GM19035 (cell line): ENCODE measurements at regions not wholly inside any gene's neighbourhood (a gene's known extent, or its start where the extent isn't known, plus 50 kb on each side); places are given as distances from the start of the nearest gene placed in this dataset.

Experiments used
- ATAC-seq: cut with Tn5 transposase; IDR thresholded peaks from one replicate; pipeline ENCODE4 v1.9.1; 2021; ENCODE audit not compliant: unreplicated experiment

DNA sequence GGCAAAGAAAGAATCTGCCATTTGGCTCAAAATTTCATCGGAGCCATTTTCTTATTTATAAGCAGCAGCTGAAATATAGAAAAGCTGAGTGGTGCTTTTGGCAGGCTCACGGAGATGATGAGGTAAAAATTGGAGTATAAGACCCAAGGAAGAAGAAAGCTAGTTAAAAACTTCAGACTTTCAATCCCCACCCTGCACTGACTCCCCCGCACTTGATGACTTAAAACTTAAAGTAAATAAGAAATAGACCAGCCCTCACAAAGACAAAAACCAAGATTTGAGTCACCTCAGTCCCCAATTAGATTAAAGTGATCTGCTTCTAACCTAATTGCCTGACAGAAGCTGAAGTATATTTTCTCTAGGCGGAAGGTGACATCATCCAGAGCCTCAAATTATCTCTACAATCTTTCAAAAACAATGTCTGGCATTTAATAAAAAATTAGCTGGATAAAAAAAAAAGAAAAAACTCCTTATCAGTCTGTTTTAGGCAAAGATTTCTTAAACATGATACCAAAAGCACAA lies 124.0 kb upstream of the PJA2 start:
- ATAC-seq = no peak

DNA sequence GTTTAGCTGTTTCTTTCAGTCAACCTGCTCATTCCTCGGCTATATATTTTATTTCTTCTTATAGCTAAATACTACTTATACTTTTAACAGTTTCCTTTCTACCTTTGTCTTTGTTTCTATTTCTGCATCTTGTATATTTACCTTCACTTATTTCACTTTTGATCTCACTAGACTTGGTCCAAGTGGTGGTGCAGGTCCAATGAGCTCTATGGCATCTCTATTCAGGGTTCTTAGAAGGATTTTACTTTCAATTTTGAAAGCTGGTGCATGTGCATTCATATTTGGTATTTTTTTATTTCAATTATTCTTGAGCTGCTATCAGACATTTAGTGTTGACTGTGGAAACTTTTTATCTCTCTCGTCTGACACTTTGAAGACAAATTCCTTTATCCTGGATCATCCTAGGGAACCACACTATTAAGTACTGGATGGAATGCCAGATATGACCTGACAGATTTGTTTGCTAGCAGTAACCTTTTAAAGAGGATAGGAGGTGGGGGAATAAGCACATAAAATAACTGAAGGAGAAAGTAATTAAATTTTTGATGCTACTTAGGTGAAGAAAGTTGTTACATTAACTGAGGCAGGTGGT lies 123.1 kb upstream of the PJA2 start:
- no peak for ATAC-seq

DNA sequence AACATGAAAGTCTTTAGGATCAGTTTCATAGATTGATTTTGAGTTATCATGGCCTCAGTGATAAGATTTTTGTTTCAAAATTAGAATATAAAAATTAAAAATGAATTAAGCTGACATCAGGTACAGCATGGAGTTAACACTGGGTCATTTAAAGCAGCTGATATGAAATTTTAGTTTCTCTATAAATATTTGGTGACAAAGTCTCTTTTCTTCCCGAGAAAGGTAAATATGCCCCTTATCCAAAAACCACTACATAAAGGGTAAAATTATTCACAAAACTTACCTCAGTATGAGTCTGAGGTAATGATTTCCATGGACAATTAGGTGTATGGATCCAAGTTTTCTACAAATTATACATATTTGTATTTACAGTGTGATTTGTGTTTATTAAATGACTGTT lies 121.5 kb upstream of the PJA2 start:
- ATAC-seq = no peak

DNA sequence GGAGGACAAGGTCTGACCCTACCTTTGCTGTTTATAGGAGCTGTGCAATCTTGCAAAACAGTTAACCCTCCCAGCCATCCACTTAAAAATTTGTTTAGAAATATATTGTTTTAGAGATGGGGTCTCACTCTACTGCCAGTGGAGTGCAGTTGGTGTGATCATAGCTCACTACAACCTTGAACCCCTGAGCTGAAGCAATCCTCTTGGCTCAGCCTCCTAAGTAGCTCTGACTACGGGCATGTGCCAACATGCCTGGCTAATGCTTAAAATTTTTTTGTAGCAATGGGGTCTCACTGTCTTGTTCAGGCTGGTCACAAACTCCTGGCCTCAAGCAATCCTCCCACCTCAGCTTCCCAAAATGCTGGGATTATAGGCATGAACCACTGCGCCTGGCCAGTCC lies 120.2 kb upstream of the PJA2 start:
- ATAC-seq = no peak

DNA sequence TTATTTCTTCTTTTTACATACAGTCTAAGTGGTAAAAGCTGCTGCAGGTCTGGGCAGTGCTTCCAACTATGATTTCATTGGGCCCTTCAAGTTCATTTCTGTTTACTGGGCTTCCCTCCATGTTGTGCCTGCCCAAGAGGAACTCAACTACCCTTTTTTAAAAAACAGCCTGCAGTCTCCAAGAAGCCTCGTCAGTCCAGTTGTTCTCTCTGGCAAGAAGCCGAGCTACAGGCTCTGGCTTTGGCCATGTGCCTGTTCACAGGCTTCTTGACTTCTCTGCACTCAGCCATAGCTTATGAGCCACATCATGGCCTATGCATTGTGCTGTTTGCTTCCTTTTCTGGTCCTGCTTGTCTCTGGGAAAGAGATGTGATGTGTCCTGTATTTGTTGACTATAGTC lies 119.7 kb upstream of the PJA2 start:
- ATAC-seq = no peak

DNA sequence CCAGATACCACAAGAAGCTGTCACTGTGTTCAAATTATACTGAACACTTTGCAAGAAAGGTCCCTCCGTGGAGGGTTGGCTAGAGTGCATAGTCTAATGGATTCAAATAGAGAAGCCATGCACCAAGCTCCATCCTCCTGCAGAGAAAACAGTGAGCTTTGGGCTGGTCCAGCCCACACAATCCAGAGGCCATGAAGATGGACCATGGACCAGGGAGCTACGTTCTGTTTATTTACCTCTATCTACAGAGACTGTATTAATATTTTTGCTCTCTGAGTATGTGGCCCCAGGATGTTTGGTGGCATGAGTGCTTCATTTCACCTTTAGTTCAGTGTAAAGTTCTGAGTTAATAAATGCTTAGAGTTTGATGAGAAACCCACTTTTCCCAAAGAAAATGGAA lies 114.8 kb upstream of the PJA2 start:
- ATAC-seq = no peak

DNA sequence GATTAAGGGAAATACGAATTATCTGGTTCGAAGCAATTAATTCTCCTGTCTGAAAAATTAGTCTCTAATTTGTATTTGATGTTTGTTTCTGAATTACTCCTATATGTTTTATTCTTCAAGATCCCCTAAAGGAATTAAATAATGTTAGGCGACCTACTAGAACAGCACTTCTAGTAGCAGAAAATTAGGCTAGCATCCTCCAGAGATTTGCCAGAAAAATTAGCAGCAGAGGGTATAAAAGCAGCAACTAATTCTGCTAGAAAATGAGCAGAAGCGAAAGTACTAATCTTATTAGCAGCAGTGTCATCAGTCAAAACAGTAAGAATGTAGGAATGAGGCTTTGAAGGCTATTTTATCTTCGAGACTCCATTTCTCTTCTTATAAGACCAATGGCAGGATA lies 114.3 kb upstream of the PJA2 start:
- ATAC-seq = no peak

DNA sequence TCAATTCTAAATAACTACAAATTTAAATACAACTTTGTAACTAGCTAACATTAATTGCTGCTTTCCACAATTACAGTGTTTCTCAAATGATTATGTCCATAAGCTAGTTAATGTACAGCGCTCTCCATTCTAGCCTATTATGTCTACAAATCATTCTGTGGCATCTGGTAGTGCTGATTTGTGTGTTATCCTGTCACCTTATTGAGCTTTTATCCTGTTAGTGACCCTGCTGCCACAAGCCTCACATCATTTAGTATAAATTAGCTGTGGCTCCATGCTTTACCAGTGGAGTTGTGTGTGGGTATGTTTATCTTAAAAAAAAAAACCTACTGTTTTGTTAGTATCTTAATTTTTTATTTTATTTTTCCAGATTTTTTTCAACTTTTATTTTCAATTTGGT lies 112.6 kb upstream of the PJA2 start:
- no peak for ATAC-seq

DNA sequence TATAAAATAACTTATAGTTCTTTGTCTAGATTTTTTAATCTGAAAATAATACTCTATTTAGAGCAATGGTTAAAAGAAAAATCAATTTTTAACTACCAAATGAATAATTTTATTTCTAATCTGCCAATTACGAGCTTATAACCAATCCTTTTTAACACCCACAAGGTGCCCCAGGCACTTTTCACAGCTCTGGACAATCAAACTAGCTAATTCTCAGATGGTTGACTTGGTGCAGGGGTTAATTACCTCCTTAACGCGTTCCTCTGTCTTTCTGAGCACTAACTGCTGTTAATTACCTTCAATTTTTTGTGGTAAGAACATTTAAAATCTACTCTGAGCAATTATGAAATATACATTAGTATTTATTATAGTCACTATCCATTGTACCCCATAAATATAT lies 109.6 kb upstream of the PJA2 start:
- no peak for ATAC-seq

DNA sequence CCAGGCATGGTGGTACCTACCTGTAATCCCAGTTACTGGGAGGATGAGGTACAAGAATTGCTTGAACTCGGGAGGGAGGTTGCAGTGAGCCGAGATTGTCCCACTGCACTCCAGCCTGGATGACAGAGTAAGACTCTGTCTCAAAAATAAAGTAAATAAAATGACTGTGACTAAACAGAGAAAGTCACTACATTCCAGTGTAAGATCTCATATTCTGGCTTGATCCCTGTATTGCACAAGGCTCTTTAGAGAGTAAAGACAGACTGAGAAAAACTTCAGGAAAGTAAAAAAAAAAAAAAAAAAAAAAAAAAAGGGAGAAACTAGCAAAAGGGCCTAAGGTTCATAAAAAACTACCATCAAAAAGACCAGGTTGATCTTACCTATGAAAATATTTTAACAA lies 106.6 kb upstream of the PJA2 start:
- ATAC-seq = no peak

DNA sequence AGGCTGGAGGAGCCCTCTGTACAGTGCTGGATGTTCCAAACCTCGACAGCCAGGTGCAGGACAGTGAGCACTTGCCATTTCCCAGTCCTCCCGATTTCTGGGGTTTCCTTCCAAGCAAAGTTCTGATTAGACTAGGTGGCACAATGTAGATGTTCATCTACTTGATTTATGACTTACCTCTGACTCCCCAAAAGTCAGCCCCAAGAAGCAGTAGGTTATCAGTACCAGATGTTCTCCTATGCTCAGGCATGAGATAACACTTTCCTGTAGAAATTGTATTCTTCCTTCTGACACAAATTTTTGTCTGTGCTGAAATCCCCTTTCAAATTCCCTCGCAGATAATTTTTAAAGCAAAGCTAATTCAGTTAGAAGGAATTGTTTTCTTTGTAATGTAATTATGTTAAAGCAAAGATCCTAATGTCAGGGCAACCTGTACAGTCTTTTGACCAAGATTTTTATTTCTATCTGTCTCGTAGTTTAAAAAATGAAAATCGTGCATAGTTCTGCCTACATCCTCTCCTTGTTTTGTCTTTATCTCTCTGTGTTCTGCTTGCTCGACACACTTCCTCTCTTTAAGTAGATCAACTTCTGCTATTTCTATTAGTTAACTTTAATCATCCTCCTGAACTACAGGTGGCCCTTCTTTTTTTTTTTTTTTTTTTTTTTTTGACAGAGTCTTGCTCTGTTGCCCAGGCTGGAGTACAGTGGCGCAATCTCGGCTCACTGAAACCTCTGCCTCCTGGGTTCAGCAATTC lies 102.4 kb upstream of the PJA2 start:
- ATAC-seq = no peak

DNA sequence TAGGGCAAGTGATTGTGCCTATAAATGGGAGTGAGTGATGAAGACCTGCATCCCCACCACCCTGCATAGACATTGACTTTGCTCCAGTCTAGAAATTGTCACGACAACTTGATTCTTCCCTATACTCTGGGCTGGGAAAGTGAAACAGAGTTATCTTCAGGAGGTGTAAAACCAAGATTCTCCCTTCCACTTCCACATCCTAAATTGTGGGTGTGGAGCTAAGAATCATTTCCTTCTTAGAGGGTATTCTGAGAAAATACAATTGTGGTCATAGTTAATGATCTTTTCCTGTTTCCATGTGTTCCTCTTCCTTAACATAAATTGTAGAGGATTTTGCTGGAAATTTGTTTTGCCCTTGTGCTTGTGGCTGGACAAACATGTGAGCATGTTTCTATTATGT lies 96.8 kb upstream of the PJA2 start:
- no peak for ATAC-seq

DNA sequence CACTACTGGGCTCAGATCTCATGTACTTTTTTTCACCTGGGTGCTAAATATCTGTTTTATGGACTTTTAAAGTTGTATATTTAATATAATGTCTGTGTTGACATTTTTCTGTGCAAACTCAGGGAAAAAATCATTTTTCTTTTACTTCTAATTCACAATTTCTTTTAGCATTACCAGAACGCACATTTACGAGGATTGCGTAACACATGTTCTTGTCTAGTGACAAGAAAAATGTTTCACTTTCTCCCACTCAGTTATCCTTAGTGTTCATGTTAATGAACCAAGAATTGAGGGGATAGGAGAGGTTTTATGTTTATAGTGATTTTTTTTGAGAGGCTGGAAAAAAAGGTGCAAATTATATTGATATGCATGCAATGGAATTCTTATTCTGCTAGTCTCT lies 86.3 kb upstream of the PJA2 start:
- no peak for ATAC-seq

DNA sequence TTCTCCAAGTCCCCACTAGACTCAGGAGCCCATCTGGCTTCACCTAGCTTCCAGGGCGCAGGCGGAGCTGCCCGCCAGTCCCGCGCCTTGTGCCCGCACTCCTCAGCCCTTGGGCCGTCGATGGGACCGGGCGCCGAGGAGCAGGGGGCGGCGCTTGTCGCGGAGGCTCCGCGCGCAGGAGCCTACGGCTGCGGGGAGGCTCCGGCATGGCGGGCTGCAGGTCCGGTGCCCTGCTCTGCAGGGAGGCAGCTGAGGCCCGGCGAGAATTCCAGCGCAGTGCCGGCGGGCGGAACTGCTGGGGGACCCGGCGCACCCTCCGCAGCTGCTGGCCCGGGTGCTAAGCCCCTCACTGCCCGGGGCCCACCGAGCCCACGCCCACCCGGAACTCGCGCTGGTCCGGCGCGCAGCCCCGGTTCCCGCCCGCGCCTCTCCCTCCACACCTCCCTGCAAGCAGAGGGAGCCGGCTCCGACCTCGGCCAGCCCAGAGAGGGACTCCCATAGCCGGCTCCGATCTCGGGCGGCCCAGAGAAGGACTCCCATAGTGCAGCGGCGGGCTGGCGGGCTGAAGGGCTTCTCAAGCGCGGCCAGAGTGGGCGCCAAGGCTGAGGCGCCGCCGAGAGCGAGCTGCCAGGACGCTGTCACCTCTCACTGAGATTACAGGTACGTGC lies 78.1 kb upstream of the PJA2 start:
- ATAC-seq = no peak

DNA sequence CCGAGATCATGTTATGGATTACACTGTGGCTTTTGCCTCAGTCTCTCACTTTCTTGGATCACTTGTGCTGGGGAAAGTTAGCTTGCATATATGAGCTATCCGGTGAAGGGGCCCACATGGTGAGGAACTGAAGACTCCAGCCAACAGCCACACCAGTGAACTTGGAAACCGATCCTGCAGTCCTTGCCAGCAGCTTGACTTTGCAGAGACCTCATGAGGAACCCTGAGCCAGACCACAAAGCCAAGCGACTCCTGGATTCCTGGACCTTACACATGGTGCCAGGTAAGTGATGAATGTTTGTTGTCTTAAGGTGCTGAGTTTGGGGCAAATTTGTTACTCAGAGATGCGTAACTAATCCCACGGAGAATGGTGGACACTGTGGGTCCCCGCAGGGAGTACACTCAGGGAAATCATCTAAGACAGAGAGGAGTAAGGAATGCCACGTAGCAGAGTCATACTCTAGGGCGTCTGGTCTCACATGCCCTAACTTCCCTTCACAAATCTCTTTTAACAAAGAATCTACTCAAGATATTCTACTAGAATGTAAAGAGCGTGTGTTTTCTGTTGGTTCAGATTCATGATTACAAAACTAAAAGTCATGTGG lies 76.5 kb upstream of the PJA2 start:
- ATAC-seq = no peak

DNA sequence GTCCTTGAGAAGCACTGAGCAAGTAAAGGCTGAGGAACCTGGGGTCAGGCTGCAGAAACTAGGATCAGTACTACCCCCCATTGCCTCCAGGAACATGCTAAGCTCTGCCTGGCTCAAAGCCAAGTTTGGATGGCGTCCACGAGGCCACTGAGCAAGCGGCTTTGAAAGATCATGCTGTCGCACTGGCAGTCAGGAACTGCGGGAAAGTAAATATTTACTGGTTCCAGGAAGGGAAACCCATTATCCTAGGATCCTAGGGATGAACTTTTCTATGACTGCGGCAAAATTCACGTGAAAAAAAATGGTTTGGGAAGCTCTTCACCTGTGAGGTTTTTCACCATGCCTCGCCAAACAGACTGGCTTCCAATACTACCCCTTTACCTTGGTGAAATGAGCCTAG lies 75.3 kb upstream of the PJA2 start:
- no peak for ATAC-seq

DNA sequence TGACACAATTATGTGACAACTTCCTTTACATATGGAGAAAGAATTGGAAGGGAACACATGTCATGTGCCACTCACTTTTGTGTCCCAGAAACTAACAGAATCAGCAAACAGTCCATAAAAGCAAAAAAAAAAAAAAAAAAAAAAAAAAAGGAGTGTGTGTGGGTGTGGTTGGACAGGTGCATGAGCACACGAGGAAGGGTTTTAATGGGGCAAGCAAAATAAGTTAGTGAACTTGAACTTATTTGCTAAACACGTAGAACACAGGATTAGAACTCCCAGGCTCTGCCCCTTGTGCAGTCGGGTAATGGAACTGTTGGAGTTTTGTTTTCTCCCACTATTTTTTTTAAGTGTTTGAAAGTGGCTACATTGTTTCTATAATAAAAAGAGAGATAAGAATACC lies 74.8 kb upstream of the PJA2 start:
- ATAC-seq = no peak

DNA sequence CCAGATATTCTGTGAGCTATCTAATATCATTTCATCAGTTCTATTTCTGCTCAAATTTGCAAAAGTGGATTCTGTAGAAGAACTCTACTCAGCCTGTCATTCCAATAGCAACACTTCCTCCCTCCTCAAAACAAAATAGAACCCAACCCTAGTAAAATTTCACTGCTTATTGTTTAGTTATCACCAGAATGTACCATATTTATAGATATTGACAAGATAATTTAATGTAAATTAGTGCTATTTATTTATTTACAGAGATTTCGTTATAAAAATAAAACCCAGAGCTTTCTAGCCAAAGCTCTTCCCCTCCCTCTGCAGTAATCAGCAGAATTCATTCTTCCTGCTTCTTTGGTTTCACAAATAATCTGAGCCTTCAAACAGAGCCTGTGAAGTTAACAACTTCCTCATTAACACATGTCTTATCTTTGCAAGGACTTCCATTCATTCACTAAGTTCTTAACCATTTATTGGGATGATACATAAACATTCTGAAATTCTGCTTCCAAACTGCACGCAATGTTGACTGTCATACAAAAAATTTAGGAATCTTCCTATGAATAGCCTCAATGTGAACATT lies 73.7 kb upstream of the PJA2 start:
- no peak for ATAC-seq

DNA sequence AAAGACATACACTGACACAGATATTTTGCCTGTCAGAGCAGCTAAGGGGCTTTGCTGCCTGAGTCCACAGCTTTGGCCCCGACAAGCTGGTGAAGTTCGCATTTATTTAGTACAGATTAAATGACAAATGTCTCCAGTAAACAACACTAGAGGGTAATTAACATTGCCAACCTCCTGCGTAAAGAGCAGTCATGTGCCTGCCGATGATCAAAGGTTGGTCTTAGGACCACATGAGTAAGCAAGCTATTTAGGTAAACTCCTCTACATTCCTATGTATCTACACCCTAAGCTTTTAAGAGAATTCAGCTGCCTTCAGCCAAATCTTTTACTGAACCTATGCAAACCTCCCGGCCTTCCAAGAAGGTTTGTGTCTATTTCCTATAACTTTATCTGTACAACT lies 73.0 kb upstream of the PJA2 start:
- ATAC-seq = no peak

DNA sequence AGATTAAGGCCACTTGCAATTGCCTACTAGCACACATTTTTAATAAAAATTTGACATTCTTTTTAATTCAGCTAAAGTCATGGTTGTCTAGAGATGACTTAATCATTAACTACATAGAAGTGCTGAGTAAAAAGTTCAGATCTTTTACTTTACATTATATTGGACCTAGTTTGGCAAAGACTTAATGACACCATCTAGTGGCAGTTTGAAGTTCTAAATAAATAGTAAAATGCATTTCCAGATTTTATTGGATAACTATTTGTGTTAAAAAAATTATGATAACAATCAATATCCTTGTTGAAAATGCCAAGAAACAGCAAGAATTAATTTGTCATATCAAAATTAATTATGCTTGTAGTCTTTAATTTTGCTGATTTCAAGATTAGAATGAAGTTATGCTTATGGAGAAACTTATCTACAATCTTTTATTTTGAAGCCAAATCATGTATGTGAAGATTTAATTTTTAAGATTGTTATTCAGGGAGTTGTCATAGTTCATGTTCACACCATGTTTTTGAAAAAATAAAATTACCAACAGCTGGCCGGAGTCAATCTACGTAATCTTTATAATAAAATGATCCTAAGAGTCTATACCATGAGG lies 69.6 kb upstream of the PJA2 start:
- no peak for ATAC-seq

DNA sequence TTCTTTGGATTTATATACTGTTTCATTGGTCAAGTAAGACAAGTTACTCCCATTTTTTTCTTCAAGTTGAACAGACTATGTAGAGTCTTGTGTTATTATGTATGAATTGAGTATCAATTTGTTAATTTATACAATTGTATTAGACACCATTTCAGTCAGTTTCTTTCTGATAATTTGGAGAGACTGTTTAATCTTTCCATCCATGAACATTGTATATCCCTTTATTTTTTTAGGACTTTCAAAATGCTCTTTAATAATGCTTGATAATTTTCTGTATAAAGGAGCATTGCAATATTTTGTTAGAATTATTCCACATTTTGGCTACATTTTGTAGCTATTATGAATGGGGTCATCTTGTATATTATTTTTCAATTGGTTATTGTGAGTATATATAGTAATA lies 69.1 kb upstream of the PJA2 start:
- no peak for ATAC-seq
